ENCODE measurements at regions not wholly inside any gene's neighbourhood (a gene's known extent, or its start where the extent isn't known, plus 50 kb on each side); places are given as distances from the start of the nearest gene placed in this dataset.

- Histone ChIP-seq H3K27me3 (no peaks in the 10 kb centered on the region), H3K4me1 (no peaks in the 10 kb centered on the region), H3K4me3 (no peak overlapping the region), H3K9me3 (peaks cover 0 to 9% (median 0%) of the 10 kb centered on the region in 11 donors), H3K36me3 (no peaks in the 10 kb centered on the region), H3K27ac (no peak overlapping the region)
- DNase-seq (no peak), ATAC-seq (no peak)
- 97 to 98% methylated on average over 2 of the region's 2 CpGs for WGBS, 2 donors
- TF ChIP-seq CTCF (IDR thresholded peaks at IDR 0.05): no peak
- intact Hi-C loops (cut with DNase I): no loop called here
Measured at GRCh38 chr12:19627719-19628118, 188.4 kb downstream of the AEBP2 start.

GRCh38 chr12:19630536-19630935 is 191.2 kb downstream of the AEBP2 start:
- no peak for TF ChIP-seq CTCF (IDR thresholded peaks at IDR 0.05)
- no peak overlapping the region for H3K27ac ChIP-seq
- 81 to 85% methylated on average over 1 of the region's 1 CpG for WGBS, 2 donors
- H3K9me3 ChIP-seq: peaks cover 0 to 7% (median 0%) of the 10 kb centered on the region in 11 donors
- no peak overlapping the region for H3K4me3 ChIP-seq
- no peak for DNase-seq
- ATAC-seq: no peak
- no peaks in the 10 kb centered on the region for H3K27me3 ChIP-seq
- intact Hi-C loops (cut with DNase I): no loop called here
- no peaks in the 10 kb centered on the region for H3K4me1 ChIP-seq
- no peaks in the 10 kb centered on the region for H3K36me3 ChIP-seq

- no peaks in the 10 kb centered on the region for H3K9me3 ChIP-seq
- ATAC-seq: no peak
- intact Hi-C loops (cut with DNase I): no loop called here
- no peak for TF ChIP-seq CTCF (IDR thresholded peaks at IDR 0.05)
- no peak overlapping the region for H3K4me3 ChIP-seq
- no peak for DNase-seq
- 88 to 93% methylated on average over 2 of the region's 2 CpGs for WGBS, 2 donors
- H3K4me1 ChIP-seq: no peaks in the 10 kb centered on the region
- H3K27me3 ChIP-seq: no peaks in the 10 kb centered on the region
- H3K27ac ChIP-seq: no peak overlapping the region
- H3K36me3 ChIP-seq: no peaks in the 10 kb centered on the region
Measured at GRCh38 chr12:19633194-19633593, 193.9 kb downstream of the AEBP2 start.

- no peaks in the 10 kb centered on the region for H3K27me3 ChIP-seq
- H3K4me1 ChIP-seq: no peaks in the 10 kb centered on the region
- TF ChIP-seq CTCF (IDR thresholded peaks at IDR 0.05): no peak
- ATAC-seq (no peak), DNase-seq (no peak)
- intact Hi-C loops (cut with DNase I): no loop called here
- H3K4me3 ChIP-seq: no peak overlapping the region
- no peak overlapping the region for H3K27ac ChIP-seq
- no peaks in the 10 kb centered on the region for H3K36me3 ChIP-seq
- WGBS, 2 donors: 86 to 89% methylated on average over 2 of the region's 2 CpGs
- H3K9me3 ChIP-seq: no peaks in the 10 kb centered on the region
Measured at GRCh38 chr12:19633641-19634040, 194.3 kb downstream of the AEBP2 start.

Data from heart right ventricle (tissue), 16 donors.